Transverse colon (tissue), 4 donors: ENCODE measurements at regions not wholly inside any gene's neighbourhood (a gene's known extent, or its start where the extent isn't known, plus 50 kb on each side); places are given as distances from the start of the nearest gene placed in this dataset.

Experiments used
- EP300 ChIP-seq: sonication (generic); formaldehyde crosslinking; IDR thresholded peaks from one replicate; pipeline ENCODE4 v1.6.1; 2017; ENCODE audit warnings: antibody characterized with exemption, low read depth
- POLR2A ChIP-seq: fragments of 450-650 bp; IDR thresholded peaks from one replicate; pipeline ENCODE4 v1.6.1; 2016; ENCODE audit warnings: antibody characterized with exemption, mild to moderate bottlenecking, moderate library complexity
- POLR2AphosphoS5 ChIP-seq, 3 donors: sonication (generic); formaldehyde crosslinking; IDR thresholded peaks; one replicate each; pipeline ENCODE4 v1.6.1; 2016; ENCODE audit warnings: antibody characterized with exemption in 3 of 3
- TF ChIP-seq, protein P1 (sequence below), 5 experiments: fragments of 200-600 bp in 3 of 5; fragments of 450-650 bp in 2 of 5; sonication (generic) in 3 of 5; IDR thresholded peaks; 1 replicate in 2 of 5; 2 replicates in 3 of 5; pipeline ENCODE4 v1.5.1; 2016 to 2017; ENCODE audit warnings: antibody characterized with exemption in 5 of 5, inconsistent platforms in 3 of 5, mild to moderate bottlenecking in 2 of 5, moderate library complexity in 1 of 5

DNA sequence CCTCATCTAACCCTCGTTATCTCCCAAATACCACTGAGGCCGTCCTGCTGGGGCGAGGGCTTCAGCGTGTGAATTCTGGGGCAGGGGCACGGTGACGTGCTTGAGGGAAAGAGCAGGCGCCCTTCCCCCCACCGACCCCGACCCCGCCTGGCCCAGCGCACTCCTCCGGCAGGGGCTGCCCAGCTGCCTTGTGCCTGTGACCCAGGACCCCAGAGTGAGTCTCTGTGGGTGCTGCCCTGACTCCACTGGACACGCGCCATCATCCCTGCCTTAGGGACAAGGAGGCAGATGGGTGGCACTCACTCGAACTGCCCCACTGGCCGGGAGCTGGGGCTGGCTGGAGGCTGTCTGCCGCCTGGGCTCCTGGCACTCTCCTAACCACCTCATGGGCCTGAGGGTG, 136.2 kb upstream of the LPCAT1 start:
- TF ChIP-seq, protein P1, sequence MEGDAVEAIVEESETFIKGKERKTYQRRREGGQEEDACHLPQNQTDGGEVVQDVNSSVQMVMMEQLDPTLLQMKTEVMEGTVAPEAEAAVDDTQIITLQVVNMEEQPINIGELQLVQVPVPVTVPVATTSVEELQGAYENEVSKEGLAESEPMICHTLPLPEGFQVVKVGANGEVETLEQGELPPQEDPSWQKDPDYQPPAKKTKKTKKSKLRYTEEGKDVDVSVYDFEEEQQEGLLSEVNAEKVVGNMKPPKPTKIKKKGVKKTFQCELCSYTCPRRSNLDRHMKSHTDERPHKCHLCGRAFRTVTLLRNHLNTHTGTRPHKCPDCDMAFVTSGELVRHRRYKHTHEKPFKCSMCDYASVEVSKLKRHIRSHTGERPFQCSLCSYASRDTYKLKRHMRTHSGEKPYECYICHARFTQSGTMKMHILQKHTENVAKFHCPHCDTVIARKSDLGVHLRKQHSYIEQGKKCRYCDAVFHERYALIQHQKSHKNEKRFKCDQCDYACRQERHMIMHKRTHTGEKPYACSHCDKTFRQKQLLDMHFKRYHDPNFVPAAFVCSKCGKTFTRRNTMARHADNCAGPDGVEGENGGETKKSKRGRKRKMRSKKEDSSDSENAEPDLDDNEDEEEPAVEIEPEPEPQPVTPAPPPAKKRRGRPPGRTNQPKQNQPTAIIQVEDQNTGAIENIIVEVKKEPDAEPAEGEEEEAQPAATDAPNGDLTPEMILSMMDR (IDR thresholded peaks at IDR 0.05) = no peak
- TF ChIP-seq POLR2AphosphoS5 (IDR thresholded peaks at IDR 0.05) (no peak), POLR2A (no peak), EP300 (no peak)
